ENCODE measurements at regions not wholly inside any gene's neighbourhood (a gene's known extent, or its start where the extent isn't known, plus 50 kb on each side); places are given as distances from the start of the nearest gene placed in this dataset.

DNA sequence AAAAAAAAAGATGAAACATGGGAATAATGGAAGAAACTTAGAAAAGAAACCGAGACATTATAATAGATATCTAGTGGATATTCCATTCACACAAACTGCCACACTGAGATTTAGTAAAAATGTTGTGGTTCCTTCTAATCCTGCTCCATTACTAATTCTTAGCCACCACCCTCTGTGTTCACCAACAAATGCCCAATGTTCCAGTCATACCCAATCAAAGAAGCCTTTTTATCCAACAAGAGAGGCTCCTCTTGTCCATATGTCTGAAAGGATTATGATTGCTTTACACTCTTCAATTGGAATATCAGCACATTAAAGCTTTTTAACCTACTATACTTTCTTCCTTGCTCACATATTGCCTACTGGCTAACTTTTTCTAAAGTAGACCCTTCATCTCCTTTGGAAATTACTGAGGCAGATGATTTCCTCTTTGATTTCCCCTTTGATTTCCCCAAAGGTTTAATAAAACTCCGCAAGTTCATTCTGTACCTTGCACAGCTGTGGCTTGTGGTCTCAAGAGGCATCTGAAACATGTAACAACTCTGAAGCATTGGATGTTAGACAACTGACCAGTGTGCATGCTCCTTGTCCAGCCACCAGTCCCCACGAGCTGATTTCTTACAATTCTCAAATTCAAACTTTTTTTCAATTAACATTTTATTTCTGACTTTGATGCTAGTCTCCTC is 305.6 kb upstream of the LYPLAL1 start:
- DNase-seq (ENCODE audit: low read depth): no peak
- no peak for TF ChIP-seq CTCF (conservative IDR thresholded peaks at IDR 0.05; ENCODE audit: control insufficient read depth, insufficient read depth, low read depth, low read length)
- H3K4me3 ChIP-seq (ENCODE audit: control insufficient read depth, low read depth, low read length): no peak overlapping the region

DNA sequence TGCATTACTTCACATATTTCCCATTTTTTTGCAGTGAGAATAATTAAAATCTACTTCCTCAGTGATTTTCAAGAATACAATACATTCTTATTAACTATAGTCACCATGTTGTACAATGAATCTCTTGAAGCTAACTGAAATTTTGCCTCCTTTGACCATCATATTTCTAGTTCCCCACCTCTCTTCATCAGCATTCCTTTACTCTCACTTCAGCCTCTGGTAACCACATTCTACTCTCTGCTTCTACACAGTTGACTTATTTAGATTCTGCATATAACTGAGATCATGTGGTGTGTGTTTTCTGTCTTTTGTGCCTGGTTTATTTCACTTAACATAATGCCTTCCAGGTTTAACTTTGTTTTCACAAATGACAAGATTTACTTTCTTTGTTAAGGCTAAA is 304.4 kb upstream of the LYPLAL1 start:
- no peak for TF ChIP-seq CTCF (conservative IDR thresholded peaks at IDR 0.05; ENCODE audit: control insufficient read depth, insufficient read depth, low read depth, low read length)
- H3K4me3 ChIP-seq (ENCODE audit: control insufficient read depth, low read depth, low read length): no peak overlapping the region
- no peak for DNase-seq (ENCODE audit: low read depth)

GRCh38 chr1:218872026-218872425 is 301.7 kb upstream of the LYPLAL1 start:
- H3K4me3 ChIP-seq (ENCODE audit: control insufficient read depth, low read depth, low read length): no peak overlapping the region
- no peak for TF ChIP-seq CTCF (conservative IDR thresholded peaks at IDR 0.05; ENCODE audit: control insufficient read depth, insufficient read depth, low read depth, low read length)
- no peak for DNase-seq (ENCODE audit: low read depth)

DNA sequence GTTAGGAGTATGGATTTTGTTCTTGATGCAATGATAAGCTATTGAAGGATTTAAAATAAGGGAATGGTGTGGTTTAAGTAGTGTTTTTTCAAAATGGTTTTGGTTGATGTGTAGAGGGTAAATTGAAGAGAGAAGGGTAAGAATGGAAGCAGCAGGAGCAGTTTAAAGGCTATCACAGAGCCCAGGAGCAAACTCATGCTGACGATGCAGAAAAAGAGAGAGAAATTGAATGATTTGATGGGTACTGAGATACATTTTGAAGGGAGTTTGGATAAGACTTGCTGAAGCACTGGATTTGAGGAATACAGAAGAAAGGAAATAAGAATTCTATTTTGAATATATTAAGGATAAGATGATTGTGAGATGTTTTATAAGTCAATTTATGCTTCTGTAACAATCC is 300.8 kb upstream of the LYPLAL1 start:
- H3K4me3 ChIP-seq (ENCODE audit: control insufficient read depth, low read depth, low read length): no peak overlapping the region
- no peak for TF ChIP-seq CTCF (conservative IDR thresholded peaks at IDR 0.05; ENCODE audit: control insufficient read depth, insufficient read depth, low read depth, low read length)
- DNase-seq (ENCODE audit: low read depth): no peak

- peak; percentile 74 for DNase-seq (ENCODE audit: low read depth)
- no peak for TF ChIP-seq CTCF (conservative IDR thresholded peaks at IDR 0.05; ENCODE audit: control insufficient read depth, insufficient read depth, low read depth, low read length)
- no peak overlapping the region for H3K4me3 ChIP-seq (ENCODE audit: control insufficient read depth, low read depth, low read length)
Measured at GRCh38 chr1:218874313-218874712, 299.4 kb upstream of the LYPLAL1 start.

GRCh38 chr1:218874801-218875400 is 298.8 kb upstream of the LYPLAL1 start:
- DNase-seq (ENCODE audit: low read depth): no peak
- no peak overlapping the region for H3K4me3 ChIP-seq (ENCODE audit: control insufficient read depth, low read depth, low read length)
- no peak for TF ChIP-seq CTCF (conservative IDR thresholded peaks at IDR 0.05; ENCODE audit: control insufficient read depth, insufficient read depth, low read depth, low read length)

Measured in fibroblast of mammary gland (primary cell).